ENCODE measurements at regions not wholly inside any gene's neighbourhood (a gene's known extent, or its start where the extent isn't known, plus 50 kb on each side); places are given as distances from the start of the nearest gene placed in this dataset.

DNA sequence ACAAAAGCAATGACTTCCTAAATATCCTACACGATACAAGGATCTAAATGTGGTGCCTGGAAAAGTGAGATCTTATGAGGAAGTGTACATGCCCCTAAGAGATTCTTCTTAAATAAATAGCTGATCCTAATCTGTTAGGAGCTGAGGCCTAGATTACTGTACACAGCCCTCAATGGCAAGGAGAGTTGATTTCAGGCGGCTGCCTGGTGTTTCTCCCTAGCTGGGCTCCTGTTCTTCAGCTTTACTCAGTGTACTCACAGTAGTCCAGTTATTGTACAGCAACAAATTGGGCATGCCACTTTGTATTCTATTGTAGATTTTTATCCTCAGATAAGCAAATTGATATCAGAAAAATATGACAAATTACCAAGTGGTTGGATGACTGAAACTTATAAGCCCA is 358.2 kb upstream of the PDGFD start:
- DNase-seq, result no peak

DNA sequence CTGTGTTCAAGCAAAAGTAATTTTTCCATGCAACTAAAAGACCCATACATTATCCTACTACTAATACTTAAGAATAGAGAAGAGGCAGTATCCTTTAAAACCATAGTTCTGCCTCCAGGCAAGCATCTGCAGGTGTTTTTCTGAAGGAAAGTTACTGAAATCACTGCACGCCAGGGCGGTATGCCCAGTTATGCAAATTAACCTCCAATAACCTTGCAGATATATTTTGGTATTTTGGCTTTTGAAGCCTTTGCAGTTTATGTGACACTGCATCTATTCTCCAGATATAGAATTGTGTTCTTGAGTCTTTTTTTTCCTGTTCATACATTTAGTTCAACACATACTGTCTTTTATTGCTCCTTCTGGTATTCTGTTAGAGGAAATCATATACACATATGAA is 346.2 kb upstream of the PDGFD start:
- no peak for DNase-seq

DNA sequence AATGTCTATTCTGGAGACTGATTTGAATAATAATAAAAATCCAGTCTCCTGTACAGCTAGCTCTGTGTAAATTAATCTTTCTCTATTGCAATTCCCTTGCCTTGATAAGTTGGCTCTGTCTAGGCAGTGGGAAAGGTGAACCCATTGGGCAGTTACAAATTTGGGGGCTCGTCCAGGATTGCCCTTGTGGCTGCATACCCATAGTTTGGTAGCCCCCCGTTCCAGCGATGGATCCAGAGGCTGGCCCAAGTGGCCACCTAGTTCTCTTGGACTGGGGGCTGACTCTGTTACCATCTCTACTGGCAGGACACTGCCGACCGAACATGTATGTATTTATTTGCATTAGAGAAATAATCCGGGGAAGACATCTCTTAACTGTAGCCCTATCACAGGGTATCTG is 326.2 kb upstream of the PDGFD start:
- DNase-seq, result no peak

DNA sequence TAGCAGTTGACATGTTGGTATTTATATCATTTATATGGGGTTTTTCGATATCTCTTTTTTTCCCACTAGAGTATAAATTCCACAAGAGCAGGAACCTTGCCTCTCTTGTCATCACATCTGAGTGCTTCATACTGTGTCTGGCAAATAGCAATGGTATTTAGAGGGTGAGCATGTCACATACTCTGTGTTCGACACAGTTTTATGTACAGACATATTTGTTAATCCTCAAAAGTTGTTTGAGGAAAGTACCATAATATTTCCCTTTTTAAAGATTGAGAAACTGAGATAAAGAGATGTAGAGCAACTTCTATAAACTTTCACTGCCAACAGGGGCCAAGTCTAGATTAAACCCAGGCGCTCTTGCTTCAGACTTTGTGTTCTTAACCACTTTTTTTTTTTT is 324.6 kb upstream of the PDGFD start:
- no peak for DNase-seq

DNA sequence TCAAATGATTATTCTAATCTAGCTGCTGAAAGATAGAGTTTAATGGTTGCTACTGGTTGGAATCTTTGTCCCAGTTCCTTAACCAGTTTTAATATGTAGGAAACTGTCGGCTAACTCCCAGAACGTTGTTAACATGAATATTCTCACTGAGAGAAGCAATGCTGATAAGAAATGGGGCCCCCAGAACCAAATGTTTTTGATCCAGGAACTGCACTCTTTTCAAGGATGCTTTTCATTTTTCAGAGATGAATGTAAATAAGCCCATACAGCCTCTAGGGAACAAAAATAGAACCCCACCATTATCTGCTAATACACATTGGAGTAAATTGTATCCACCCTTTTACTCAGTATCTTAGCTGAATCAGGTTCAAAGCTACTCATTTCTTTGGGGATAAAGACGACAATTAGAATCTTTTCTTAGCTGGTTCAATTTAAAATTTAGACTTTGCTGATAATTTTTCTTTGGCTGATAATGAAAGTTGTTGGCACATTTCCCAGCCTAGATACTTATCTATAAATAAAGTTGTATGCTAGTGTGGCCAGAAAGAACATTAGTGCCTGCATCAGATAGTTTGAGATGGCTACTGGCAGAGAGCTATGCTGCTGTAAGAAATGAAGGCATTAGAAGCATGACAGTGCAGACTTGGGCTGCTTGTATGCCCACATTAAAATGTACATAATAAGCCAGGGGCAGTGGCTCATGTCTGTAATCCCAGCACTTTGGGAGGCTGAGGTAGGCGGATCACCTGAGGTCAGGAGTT is 323.3 kb upstream of the PDGFD start:
- peak; percentile 31 for DNase-seq

DNA sequence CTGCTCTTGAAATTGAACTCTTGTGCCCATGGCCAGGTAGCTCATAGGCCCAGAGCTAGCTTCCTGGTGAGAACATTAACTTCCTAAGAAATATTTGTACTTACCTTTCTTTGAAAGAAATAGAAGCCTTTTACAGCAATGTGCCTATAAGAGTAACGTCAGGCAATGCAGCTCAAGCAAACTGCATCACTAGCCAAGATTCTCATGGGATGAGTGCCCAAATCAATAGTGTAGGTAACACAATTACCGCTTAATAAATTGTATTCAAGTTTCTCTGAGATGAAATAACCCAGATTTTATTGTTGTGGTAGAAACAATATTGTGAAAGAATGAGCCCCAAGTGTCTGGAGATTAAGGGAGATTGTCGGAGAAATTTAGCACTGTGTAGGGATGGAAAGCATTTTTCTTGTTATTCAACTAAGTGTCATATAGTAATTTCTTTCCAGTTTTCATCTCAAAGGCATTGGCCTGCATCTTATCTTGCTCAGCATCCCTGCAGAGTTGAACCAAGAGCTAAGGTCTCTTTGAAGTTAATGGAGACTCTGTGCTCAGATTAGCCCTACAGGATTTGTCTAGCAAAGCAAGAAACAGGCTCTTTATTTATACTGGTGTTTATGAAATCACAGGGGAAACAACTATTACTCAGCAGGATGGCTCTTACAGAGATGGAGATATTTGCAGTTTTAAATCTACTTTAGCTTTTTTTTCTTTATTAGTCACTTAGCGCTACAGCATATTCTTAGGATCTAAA is 321.0 kb upstream of the PDGFD start:
- peak; percentile 54 for DNase-seq

DNA sequence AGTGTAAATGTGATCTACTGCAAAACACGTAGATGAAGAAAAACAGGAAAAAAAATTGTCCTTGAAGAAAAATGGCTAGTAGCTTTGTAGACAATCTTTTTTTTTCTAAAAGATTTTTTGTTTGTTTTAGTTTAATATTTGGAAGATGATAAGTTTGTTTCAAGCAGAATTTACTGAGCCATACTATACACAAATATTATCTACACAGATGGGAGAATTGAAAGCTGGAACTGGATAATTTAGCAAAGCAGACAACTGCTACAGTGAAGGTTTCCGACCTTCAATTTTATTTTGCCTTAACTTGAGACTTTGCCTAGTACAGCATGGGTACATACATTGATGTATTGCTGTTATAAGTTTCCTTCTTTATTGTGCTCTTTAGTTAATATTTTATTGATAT is 313.0 kb upstream of the PDGFD start:
- DNase-seq, result no peak

DNA sequence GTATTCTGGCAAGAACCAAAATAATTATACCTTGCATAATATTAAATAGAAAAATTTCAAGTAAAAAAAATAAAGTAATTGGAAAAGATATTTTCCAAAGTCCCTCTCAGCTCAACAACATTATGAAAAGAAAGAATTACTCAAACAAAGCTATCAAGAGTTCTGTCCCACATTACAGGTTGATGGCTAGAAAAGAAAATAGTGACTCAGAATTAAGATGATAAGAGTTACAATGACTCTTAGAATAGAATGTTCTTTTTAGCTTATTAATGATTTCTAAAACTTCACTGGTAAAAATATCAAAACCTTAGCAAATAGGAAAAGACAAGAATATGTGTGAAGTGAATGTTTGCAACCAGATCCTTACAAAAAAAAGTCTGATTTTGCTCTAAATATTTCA is 312.5 kb upstream of the PDGFD start:
- DNase-seq, result no peak

DNA sequence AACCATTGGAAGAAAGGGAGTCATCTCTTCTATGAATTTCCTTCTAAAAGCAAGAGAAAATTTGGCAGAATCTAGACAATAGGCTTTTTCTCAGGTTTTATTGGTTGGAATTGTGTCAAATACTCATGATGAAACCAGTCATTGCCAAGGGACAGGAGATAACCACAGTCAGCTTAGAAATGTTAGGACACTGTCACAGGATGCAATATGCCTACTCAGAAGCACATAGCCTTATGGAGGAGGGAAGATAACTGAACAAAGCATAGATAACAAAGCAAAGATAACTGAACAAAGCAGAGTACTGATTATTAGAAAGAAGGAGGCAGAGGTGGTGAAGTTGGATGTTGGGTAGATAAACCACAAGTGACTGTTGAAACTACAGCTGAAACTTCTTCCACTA is 303.5 kb upstream of the PDGFD start:
- DNase-seq, result no peak

DNA sequence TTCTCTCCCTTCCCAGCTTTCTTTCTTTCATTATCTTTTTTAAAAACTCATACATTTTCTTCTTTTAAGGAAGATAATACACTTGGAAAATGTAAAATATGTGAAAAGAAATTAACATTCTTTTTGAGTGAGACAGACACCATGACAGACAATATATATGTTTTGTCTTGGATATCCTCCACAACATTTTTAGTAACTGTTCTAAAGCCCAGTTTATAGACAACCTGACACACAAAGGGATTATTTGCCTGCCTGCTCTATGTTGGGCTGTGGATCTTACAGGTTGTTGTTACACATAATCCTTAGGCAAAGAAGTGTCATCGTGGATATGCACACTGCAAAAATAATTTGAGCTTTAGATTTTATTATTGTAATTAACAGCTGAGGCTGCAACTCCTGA is 301.4 kb upstream of the PDGFD start:
- DNase-seq, result no peak

DNA sequence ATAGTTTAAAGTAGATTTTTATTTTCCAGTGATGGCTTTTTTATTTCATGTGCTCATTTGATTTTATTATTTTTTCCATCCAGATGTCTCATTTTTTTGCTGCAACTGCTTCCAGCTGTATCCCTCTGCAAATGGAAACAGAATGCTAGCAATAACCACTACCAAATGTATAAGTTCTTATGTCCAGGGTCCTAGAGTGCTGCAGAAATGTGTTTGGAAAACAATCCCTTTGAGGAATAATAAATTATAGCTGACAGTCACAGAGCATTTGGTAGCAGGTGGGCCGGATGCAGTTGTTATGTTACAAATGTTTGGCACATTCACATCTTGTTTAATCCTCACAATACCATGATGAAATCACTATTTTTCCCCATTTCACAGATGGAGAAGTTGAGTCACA is 300.7 kb upstream of the PDGFD start:
- DNase-seq, result no peak

DNA sequence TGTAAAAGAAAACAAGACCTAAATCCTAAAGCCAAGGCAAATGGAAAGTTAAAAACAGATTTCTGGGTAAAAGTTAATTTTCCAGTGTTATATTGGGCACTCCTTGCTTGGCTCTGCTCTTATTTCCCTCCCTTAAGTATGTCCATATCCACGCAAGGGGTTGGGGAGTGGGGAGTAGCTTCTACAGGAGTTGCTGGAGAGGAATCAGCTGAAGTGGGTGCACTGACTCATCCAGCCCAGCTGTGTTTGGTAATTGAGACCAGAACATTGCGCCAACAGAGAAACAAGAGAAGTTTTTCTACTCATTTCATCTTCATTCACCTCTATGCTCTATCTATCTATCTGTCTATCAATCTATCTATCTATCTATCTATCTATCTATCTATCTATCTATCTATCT is 298.4 kb upstream of the PDGFD start:
- DNase-seq, result peak; percentile 69

DNA sequence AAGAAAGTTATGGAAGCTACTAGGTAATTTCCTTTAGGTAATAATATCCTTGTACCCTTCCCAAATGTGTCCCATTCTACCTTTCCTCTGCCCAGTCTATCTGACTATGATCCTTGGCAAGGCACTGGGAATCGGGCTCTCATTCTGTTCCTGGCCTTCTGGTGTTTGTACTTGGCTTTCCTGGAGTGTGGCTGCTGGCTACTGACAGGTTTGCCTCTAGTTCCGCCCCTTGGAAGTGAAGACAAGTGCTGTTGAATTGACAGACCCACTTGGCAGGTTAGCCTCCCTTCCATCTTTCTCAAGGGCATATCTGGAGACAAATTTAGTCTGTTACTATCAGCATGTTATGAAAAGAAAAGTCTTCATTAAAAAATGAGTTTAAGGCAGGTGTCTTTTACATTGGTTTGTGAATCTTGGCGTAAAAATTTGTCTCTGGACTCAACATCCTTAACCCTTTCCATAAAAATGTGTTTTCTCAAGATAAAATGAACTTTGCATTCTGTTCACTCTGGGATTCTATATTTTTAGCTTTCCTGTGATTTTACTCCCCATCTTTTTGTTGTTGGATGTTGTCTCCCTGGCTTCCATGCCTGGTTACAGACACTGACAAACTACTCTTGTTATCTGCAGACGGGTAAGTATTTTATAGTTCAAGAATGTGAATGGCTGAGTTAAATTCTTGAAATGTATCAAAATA is 287.4 kb upstream of the PDGFD start:
- DNase-seq, result peak; percentile 98

DNA sequence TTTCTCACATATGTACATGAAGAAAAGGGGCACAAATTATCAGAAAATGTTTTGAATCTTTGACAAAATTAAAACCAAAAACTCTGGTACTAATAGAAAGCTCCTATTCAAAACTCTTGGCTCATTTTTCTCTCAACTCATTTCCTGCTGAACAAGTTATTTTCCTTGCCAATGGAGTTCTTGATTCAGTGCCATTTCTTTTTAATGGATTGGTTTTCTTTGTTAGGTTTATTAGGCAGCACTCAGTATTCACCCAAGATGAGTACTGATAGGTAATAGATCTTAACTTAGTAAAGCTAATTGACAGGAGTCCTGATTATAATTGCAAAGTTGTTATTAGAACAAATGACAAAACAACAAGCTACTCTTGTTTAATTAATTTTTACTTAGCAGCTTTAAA is 279.4 kb upstream of the PDGFD start:
- peak; percentile 94 for DNase-seq

DNA sequence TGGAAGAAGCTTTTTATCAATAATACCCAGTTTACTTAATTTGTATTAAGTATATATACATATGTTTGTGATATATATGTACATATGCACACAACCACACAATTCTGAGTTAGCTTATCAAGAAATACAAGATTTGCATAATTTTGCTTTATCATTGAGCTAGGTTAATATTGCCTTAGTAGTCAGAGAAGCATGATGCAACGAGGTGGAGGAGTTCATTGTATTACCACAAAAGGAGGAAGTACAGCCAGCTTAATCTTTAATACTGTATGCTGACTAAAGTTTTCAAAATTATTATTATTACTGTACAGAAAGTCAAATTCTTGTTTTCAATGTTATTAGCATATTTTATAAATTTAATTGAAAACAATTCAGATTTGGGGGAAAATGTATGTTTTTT is 278.4 kb upstream of the PDGFD start:
- no peak for DNase-seq

DNA sequence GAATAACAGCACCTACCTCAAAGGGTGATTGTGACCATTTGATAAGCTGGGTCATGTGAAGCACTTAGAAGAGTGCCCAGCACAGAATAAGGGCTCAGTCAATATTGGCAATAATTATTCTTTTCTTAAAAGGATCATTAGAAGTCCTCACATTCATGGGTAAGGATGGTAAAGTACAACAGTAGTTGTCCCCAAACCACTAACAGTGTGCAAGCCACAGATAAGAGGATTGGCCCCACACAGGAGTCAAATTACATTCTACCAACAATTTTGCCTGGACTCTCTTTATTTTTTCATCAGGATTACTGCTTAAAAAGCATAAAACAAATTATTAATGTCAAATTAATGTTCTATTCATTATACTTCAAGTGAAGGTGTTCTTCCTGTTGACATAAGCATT is 271.5 kb upstream of the PDGFD start:
- DNase-seq, result no peak

DNA sequence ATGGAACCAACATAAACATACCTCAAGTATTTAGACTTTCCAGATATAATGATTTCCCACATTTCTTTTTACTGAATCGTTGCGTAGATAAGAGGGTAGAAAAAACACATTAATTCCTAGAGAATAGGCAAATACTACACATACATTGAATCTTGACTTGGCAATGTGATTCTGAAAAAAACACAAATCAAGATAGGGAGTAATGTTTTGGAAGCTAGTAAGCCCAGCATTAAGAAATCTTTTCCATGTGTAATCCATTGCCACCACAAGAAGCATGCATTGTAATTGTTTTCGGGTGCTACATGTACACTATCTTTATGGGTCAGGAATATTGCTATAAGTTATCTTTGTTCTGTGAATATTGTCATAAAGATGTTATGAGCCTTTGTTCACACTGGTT is 269.8 kb upstream of the PDGFD start:
- DNase-seq, result no peak

DNA sequence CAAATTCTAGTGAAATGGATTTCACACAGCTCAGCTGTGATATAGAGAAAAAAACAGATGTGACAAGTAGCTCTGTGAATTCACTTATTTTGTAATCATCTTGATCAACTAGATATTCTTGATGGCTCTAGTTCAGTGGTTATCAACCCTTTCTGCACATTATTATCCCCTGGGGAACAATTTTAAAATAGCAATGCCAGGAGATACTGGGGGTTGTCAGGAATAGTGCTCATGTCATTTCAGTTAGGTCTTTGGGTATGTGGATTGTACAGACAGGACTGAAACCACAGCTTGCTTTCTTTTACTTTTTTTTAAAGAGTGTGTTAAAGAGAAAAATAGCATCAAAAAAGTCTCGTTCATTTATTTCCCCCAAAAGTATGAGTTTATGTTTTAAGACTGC is 269.0 kb upstream of the PDGFD start:
- no peak for DNase-seq

DNA sequence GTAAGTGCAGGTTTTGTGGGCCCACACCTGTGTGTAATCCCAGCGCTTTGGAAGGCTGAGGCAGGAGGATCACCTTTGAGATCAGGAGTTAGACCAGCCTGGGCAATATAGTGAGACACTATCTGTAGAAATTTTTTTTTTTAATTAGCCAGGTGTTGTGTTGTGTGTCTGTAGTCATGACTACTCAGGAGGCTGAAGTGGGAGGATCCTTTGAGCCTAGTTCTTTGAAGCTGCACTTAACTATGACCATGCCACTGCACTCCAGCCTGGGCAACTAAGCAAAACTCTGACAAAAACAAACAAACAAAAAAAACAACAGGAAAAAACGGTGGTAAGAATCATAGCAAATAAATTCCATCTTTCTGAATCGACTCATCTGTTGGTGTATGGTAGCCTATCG is 268.6 kb upstream of the PDGFD start:
- DNase-seq, result no peak

DNA sequence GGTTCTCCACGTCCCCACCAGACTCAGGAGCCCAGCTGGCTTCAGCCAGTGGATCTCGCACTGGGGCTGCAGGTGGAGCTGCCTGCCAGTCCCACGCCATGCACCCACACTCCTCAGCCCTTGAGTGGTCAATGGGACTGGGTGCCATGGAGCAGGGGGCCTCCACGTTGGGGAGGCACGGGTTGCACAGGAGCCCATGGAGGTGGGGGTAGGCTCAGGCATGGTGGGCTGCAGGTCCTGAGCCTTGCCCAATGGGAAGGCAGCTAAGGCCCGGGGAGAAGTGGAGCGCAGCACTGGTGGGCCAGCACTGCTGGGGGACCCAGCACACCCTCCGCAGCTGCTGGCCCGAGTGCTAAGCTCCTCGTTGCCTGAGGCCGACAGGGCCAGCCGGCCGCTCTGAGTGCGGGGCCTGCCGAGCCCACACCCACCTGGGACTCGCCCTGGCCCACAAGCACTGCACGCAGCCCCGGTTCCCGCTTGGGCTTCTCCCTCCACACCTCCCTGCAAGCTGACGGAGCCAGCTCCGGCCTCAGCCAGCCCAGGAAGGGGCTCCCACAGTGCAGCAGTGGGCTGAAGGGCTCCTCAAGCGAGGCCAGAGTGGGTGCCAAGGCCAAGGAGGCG is 258.5 kb upstream of the PDGFD start:
- no peak for DNase-seq

DNA sequence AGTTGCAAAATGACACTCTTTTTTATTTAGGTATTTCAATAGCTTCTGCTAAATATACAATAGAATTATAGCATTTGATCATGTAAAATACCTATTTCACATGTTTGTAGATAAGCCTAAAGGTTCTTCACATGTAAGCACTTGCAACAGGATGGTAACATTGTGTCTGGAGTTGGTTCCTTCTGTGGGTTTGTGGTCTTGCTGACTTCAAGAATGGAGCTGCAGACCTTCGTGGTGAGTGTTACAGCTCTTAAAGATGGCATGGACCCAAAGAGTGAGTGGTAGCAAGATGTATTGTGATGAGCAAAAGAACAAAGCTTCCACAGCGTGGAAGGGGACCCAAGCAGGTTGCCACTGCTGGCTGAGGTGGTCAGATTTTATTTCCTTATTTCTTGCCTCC is 246.4 kb upstream of the PDGFD start:
- no peak for DNase-seq

DNA sequence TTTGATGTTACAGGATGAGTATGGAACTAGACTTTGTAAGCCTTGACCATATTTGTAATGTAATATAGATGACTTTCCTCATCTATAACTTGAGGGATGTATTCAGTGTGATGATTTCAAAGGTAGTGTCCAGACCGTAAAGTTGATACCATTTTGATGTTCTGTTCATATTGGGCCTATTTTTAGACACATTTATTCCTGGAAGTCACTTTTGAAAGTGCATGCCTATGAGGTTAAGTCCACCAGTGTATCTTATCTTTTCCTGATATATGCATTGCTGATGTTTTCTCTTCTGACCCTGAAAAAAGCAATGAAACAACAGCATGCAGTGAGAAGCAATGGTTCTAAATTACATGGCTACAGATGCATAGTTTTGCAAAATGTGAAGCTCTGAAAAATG is 244.7 kb upstream of the PDGFD start:
- DNase-seq, result no peak

DNA sequence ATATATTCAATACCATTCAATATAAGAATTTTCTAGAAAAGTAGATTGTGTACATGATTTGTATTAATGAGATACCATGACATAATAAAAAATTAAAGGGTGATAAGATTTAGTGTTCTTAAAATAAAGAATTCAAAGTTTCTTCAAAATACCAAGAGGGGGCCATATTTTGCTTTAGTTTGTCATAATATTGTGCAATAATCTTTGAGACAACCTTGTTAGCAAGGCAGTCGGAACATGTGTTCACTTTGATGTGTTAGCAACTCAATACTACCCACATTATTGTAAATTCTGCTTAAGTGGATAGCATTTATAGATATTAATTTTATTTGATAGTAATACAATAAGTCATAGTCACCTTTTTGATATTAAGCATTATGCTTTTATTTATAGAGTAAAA is 241.3 kb upstream of the PDGFD start:
- no peak for DNase-seq

Measured in NCI-H446 treated with DMSO at 0.1 percent for 48 hours (cell line).